ENCODE measurements at regions not wholly inside any gene's neighbourhood (a gene's known extent, or its start where the extent isn't known, plus 50 kb on each side); places are given as distances from the start of the nearest gene placed in this dataset.

DNA sequence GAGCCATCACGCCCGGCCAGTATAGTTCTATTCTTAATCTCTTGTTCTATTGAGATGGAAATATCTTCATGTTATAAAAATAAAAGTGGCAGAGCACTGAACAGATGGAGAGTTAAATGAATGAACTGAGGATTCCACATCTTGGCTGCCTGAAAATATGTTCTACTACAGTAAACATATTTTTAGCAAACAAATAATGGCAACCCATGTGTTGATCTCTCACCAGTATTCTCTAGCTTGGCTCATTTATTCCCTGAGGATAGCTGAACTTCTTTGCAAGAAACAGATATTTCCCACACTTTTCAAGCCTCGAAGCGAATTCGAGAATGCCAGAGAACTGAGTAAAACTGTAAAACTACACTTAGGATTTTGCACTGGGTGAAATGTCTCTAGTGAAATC is 58.9 kb downstream of the DIRAS3 start:
- no peaks in the 10 kb centered on the region for H3K27me3 ChIP-seq (ENCODE audit: control insufficient read depth, insufficient read depth, low read length)
- TF ChIP-seq, protein P1, sequence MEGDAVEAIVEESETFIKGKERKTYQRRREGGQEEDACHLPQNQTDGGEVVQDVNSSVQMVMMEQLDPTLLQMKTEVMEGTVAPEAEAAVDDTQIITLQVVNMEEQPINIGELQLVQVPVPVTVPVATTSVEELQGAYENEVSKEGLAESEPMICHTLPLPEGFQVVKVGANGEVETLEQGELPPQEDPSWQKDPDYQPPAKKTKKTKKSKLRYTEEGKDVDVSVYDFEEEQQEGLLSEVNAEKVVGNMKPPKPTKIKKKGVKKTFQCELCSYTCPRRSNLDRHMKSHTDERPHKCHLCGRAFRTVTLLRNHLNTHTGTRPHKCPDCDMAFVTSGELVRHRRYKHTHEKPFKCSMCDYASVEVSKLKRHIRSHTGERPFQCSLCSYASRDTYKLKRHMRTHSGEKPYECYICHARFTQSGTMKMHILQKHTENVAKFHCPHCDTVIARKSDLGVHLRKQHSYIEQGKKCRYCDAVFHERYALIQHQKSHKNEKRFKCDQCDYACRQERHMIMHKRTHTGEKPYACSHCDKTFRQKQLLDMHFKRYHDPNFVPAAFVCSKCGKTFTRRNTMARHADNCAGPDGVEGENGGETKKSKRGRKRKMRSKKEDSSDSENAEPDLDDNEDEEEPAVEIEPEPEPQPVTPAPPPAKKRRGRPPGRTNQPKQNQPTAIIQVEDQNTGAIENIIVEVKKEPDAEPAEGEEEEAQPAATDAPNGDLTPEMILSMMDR (IDR thresholded peaks at IDR 0.05): no peak
- no peak overlapping the region for H3K27ac ChIP-seq
- no peak overlapping the region for H3K9ac ChIP-seq
- H3K36me3 ChIP-seq (ENCODE audit: control insufficient read depth, insufficient read depth, low read length): no peaks in the 10 kb centered on the region
- H2AFZ ChIP-seq: no peak overlapping the region
- no peaks in the 10 kb centered on the region for H3K9me3 ChIP-seq (ENCODE audit: control insufficient read depth, low read length)
- no peaks in the 10 kb centered on the region for H3K79me2 ChIP-seq
- H3K4me1 ChIP-seq: no peaks in the 10 kb centered on the region
- no peak overlapping the region for H3K4me2 ChIP-seq (ENCODE audit: low read length)
- no peak overlapping the region for H3K4me3 ChIP-seq (ENCODE audit: low read depth, low read length)

DNA sequence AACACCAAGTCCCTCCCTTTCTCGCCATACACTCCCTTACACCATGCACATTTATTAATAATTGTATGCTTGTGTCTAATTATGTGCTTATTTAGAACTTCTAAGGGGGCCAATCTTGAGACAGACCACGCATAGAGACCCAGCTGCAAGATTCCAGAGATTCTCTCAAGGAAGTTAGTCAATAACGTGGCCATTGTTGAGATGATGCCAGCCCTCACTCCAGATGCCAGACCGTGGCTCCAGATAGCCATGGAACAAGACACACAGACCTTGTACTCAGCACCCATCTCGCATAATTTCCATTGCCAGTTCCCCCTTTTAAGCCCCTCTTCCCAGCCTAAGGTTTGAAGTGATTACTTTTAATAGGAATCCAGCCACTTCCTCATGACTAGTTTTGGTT is 62.4 kb downstream of the DIRAS3 start:
- H3K36me3 ChIP-seq (ENCODE audit: control insufficient read depth, insufficient read depth, low read length): no peaks in the 10 kb centered on the region
- no peaks in the 10 kb centered on the region for H3K79me2 ChIP-seq
- no peak overlapping the region for H2AFZ ChIP-seq
- H3K9ac ChIP-seq: no peak overlapping the region
- no peaks in the 10 kb centered on the region for H3K4me1 ChIP-seq
- H3K4me3 ChIP-seq (ENCODE audit: low read depth, low read length): no peak overlapping the region
- no peak overlapping the region for H3K4me2 ChIP-seq (ENCODE audit: low read length)
- H3K27ac ChIP-seq: no peak overlapping the region
- H3K27me3 ChIP-seq (ENCODE audit: control insufficient read depth, insufficient read depth, low read length): no peaks in the 10 kb centered on the region
- no peaks in the 10 kb centered on the region for H3K9me3 ChIP-seq (ENCODE audit: control insufficient read depth, low read length)
- TF ChIP-seq, protein P1 (IDR thresholded peaks at IDR 0.05): no peak

DNA sequence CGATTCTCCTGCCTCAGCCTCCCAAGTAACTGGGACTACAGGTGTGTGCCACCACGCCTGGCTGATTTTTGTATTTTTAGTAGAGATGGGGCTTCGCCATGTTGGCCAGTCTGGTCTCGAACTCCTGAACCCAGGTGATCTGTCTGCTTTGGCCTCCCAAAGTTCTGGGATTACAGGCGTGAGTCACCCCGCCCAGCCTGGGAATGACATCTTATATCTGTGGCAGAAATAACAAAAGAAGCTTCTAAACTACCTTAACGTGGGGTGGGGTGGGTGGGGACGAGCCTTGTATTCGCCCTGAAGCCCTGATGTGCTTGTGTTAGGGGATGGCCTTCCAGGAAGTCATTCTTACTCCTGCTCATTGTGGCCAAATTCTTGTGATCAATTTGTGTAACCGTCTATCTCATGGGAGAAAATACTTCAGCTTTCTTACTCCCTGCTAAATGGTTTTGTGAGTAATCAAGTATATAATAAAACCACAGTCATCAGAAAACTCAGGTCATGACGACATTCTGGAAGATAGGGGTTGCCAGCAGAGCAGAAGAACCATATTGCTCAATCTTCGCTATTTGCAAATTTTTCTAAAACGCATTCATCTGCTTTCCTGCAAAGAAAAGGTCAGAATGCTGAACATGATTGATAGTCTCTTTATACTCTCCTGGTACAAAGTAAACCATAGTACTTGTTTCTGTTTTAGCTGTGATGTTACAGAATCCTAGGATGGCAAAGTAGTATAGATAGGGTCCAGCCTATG is 63.2 kb downstream of the DIRAS3 start:
- Histone ChIP-seq H3K4me3 (ENCODE audit: low read depth, low read length) (no peak overlapping the region), H3K27me3 (ENCODE audit: control insufficient read depth, insufficient read depth, low read length) (no peaks in the 10 kb centered on the region), H3K27ac (no peak overlapping the region), H2AFZ (no peak overlapping the region), H3K79me2 (no peaks in the 10 kb centered on the region), H3K9me3 (ENCODE audit: control insufficient read depth, low read length) (no peaks in the 10 kb centered on the region), H3K9ac (no peak overlapping the region), H3K4me1 (no peaks in the 10 kb centered on the region), H3K4me2 (ENCODE audit: low read length) (no peak overlapping the region), H3K36me3 (ENCODE audit: control insufficient read depth, insufficient read depth, low read length) (no peaks in the 10 kb centered on the region)
- TF ChIP-seq, protein P1 (IDR thresholded peaks at IDR 0.05): no peak

DNA sequence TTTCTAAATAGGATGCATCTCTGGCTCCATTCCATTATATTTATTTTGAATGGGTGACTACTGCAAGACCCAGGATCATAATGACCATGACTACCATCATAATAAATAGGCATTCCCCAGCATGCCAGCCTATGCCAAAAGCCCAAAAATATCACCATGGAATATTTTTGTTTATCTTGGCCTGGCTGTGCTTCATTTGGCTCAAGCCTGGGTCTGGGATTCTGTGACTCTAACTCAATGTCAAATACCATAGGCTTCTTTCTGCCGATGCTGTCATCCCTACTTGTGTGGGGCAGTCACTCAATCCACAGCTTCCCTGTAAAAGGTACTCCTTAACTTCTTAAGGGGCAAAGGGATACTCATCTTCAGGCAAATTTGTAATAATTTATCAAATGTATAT is 66.6 kb downstream of the DIRAS3 start:
- Histone ChIP-seq H3K4me3 (ENCODE audit: low read depth, low read length) (no peak overlapping the region), H3K27ac (no peak overlapping the region), H3K9ac (no peak overlapping the region), H2AFZ (no peak overlapping the region), H3K27me3 (ENCODE audit: control insufficient read depth, insufficient read depth, low read length) (no peaks in the 10 kb centered on the region), H3K79me2 (no peaks in the 10 kb centered on the region), H3K4me2 (ENCODE audit: low read length) (no peak overlapping the region), H3K9me3 (ENCODE audit: control insufficient read depth, low read length) (no peaks in the 10 kb centered on the region), H3K4me1 (no peaks in the 10 kb centered on the region), H3K36me3 (ENCODE audit: control insufficient read depth, insufficient read depth, low read length) (no peaks in the 10 kb centered on the region)
- TF ChIP-seq, protein P1 (IDR thresholded peaks at IDR 0.05): no peak

DNA sequence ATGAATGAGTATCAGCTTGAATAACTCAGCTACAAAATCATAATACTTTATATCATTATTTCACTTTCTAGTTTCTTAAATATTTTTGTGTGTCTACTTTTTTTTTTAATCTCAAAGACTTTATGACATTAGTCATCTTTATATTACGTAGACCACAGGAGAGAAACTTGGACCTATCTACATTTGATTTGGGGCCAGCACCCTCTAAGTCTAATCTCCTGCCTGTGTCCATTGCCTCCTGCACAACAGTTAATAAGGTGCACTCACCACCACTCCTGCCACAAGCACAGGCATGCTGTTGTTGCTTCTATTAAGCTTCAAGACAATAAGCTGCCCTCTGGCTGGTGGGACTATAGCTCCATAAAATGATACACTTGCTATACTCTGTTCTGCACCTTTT is 70.4 kb downstream of the DIRAS3 start:
- no peaks in the 10 kb centered on the region for H3K9me3 ChIP-seq (ENCODE audit: control insufficient read depth, low read length)
- no peaks in the 10 kb centered on the region for H3K79me2 ChIP-seq
- no peak overlapping the region for H3K4me3 ChIP-seq (ENCODE audit: low read depth, low read length)
- no peak overlapping the region for H3K27ac ChIP-seq
- no peaks in the 10 kb centered on the region for H3K27me3 ChIP-seq (ENCODE audit: control insufficient read depth, insufficient read depth, low read length)
- H3K4me2 ChIP-seq (ENCODE audit: low read length): no peak overlapping the region
- H2AFZ ChIP-seq: no peak overlapping the region
- H3K4me1 ChIP-seq: no peaks in the 10 kb centered on the region
- TF ChIP-seq, protein P1 (IDR thresholded peaks at IDR 0.05): no peak
- H3K9ac ChIP-seq: no peak overlapping the region
- no peaks in the 10 kb centered on the region for H3K36me3 ChIP-seq (ENCODE audit: control insufficient read depth, insufficient read depth, low read length)

All from parathyroid adenoma (tissue), 2 donors.